Activated B cell treated with CpG ODN at 0.5 μM for 24 hours (primary cell): ENCODE measurements at regions not wholly inside any gene's neighbourhood (a gene's known extent, or its start where the extent isn't known, plus 50 kb on each side); places are given as distances from the start of the nearest gene placed in this dataset.

ENCODE experiments used
- ATAC-seq: fragments of 200-7000 bp; cut with Tn5 transposase; one replicate; pipeline ENCODE4 v1.10.0; 2021; ENCODE audit warnings: low read depth, mild to moderate bottlenecking, moderate library complexity
- CTCF ChIA-PET: fragments of 350-600 bp; sonication (Branson Sonifier 250); formaldehyde crosslinking; loops from one replicate; lab custom pipeline; 2021; ENCODE audit warnings: antibody characterized with exemption; lab: Charles Lee
- POLR2A ChIA-PET: fragments of 350-600 bp; sonication (Branson Sonifier 250); formaldehyde crosslinking; loops from one replicate; lab custom pipeline; 2021; ENCODE audit warnings: antibody characterized with exemption; lab: Charles Lee
- DNase-seq: peaks from one replicate; pipeline ENCODE4 v3.0.0; 2022
- H3K27ac Mint-ChIP-seq: one replicate; pipeline ENCODE4 v1.8.0; 2020; ENCODE audit warnings: mixed read lengths
- H3K27me3 Mint-ChIP-seq: one replicate; pipeline ENCODE4 v1.8.0; 2021; ENCODE audit warnings: mixed read lengths
- H3K36me3 Mint-ChIP-seq: one replicate; pipeline ENCODE4 v1.8.0; 2021; ENCODE audit warnings: low read depth, mixed read lengths
- H3K4me1 Mint-ChIP-seq: one replicate; pipeline ENCODE4 v1.8.0; 2021; ENCODE audit warnings: mixed read lengths
- H3K4me3 Mint-ChIP-seq: one replicate; pipeline ENCODE4 v1.8.0; 2020; ENCODE audit warnings: mild to moderate bottlenecking, mixed read lengths
- H3K9me3 Mint-ChIP-seq: one replicate; pipeline ENCODE4 v1.8.0; 2020; ENCODE audit warnings: mixed read lengths
- CTCF ChIP-seq: fragments of 200-600 bp; IDR thresholded peaks from one replicate; pipeline ENCODE4 v1.8.0; 2022; ENCODE audit warnings: antibody characterized with exemption, mild to moderate bottlenecking
- intact Hi-C: fragments of 100-400 bp; cut with micrococcal nuclease; formaldehyde crosslinking; loops from one replicate; pipeline ENCODE4 v1.15.1; 2024

DNA sequence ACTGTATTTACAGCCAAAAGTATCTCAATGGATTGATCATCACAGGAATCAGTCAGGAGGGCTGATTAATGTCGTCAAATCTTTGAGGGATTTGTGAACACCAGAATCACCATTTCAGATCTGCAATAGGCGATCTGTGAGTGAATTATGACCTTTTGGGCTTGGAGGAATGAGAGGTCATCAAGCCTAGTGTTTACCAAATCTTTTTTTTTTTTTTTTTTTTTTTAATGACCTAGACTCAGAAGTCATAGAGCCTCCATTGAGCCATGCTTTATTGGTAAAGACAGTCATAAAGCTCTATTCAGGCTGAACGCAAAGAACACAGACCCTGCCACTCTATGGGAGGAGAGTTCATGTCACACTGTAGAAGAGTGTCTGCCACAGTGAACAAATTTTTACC is 97.7 kb downstream of the SOCS6 start:
- intact Hi-C loops: no loop called here
- Mint-ChIP-seq H3K4me1 (no peaks in the 10 kb centered on the region), H3K36me3 (no peaks in the 10 kb centered on the region), H3K9me3 (peaks cover 2% of the 10 kb centered on the region), H3K4me3 (no peak overlapping the region), H3K27me3 (no peaks in the 10 kb centered on the region), H3K27ac (no peak overlapping the region)
- TF ChIP-seq CTCF: no peak
- ATAC-seq (no peak), DNase-seq (no peak)
- POLR2A ChIA-PET: no interaction called here
- CTCF ChIA-PET: no interaction called here

DNA sequence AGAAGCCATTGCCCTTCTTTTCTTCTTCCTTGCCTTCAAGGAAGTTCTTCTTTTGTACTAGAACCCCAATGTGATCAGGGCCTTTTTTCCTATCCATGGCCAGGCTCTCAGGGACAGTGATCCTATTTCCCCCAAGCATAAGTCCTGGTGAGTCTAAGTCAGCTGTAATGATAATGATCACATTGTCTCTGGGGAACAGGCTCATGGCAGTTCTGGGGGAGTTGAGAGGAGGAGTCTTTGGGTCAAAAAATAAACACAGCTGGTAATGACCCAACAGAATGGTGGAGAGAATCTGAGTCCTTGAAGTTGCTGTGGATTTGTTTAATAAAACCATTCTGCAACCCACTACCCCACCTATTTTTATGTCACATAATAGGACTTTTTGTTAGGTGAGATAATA is 96.6 kb downstream of the SOCS6 start:
- no peaks in the 10 kb centered on the region for H3K36me3 Mint-ChIP-seq
- DNase-seq (no peak), ATAC-seq (no peak)
- peaks cover 2% of the 10 kb centered on the region for H3K9me3 Mint-ChIP-seq
- no peaks in the 10 kb centered on the region for H3K27me3 Mint-ChIP-seq
- no peak overlapping the region for H3K27ac Mint-ChIP-seq
- CTCF ChIA-PET: no interaction called here
- no peak overlapping the region for H3K4me3 Mint-ChIP-seq
- H3K4me1 Mint-ChIP-seq: no peaks in the 10 kb centered on the region
- POLR2A ChIA-PET: no interaction called here
- TF ChIP-seq CTCF: no peak
- intact Hi-C loops: no loop called here

- Mint-ChIP-seq H3K27ac (no peak overlapping the region), H3K4me1 (no peaks in the 10 kb centered on the region), H3K9me3 (peaks cover 2% of the 10 kb centered on the region), H3K4me3 (no peak overlapping the region), H3K27me3 (no peaks in the 10 kb centered on the region), H3K36me3 (no peaks in the 10 kb centered on the region)
- no peak for TF ChIP-seq CTCF
- POLR2A ChIA-PET: no interaction called here
- CTCF ChIA-PET: no interaction called here
- ATAC-seq (no peak), DNase-seq (no peak)
- intact Hi-C loops: no loop called here
Observed at GRCh38 chr18:70384181-70384790, 95.4 kb downstream of the SOCS6 start.

GRCh38 chr18:70382992-70383717 is 94.3 kb downstream of the SOCS6 start:
- Mint-ChIP-seq H3K27me3 (no peaks in the 10 kb centered on the region), H3K4me1 (no peaks in the 10 kb centered on the region), H3K27ac (no peak overlapping the region), H3K4me3 (no peak overlapping the region), H3K36me3 (no peaks in the 10 kb centered on the region), H3K9me3 (no peaks in the 10 kb centered on the region)
- DNase-seq (no peak), ATAC-seq (no peak)
- intact Hi-C loops: no loop called here
- ChIA-PET POLR2A (no interaction called here), CTCF (no interaction called here)
- TF ChIP-seq CTCF: no peak

- no peaks in the 10 kb centered on the region for H3K27me3 Mint-ChIP-seq
- H3K4me3 Mint-ChIP-seq: no peak overlapping the region
- TF ChIP-seq CTCF: no peak
- CTCF ChIA-PET: no interaction called here
- H3K27ac Mint-ChIP-seq: no peak overlapping the region
- DNase-seq: no peak
- POLR2A ChIA-PET: no interaction called here
- no peaks in the 10 kb centered on the region for H3K9me3 Mint-ChIP-seq
- H3K36me3 Mint-ChIP-seq: no peaks in the 10 kb centered on the region
- no peaks in the 10 kb centered on the region for H3K4me1 Mint-ChIP-seq
- no peak for ATAC-seq
- intact Hi-C loops: no loop called here
Observed at GRCh38 chr18:70382017-70382416, 93.2 kb downstream of the SOCS6 start.
